Neural progenitor cell (in vitro differentiated cells): ENCODE measurements at regions not wholly inside any gene's neighbourhood (a gene's known extent, or its start where the extent isn't known, plus 50 kb on each side); places are given as distances from the start of the nearest gene placed in this dataset.
A peak's percentile ranks its signal among the peaks of the same experiment; 100 is the strongest.

Experiments
- DNase-seq: peaks from one replicate; pipeline ENCODE4 v3.0.0-alpha.2; 2016; ENCODE audit warnings: low spot score
- H2AFZ ChIP-seq: fragments of 200-600 bp; sonication (generic); replicated peaks from 2 replicates; pipeline ENCODE4 v1.6.1; 2016; ENCODE audit warnings: antibody characterized with exemption
- H3F3A ChIP-seq: fragments of 200-600 bp; sonication (generic); 2 replicates; pipeline ENCODE4 v1.6.1; 2016; ENCODE audit warnings: antibody characterized with exemption, low read depth
- H3K27ac ChIP-seq: fragments of 200-600 bp; sonication (generic); 2 replicates; pipeline ENCODE4 v1.5.1; 2016; ENCODE audit warnings: mild to moderate bottlenecking
- H3K27me3 ChIP-seq: fragments of 200-600 bp; sonication (generic); 2 replicates; pipeline ENCODE4 v1.6.1; 2016; ENCODE audit warnings: mild to moderate bottlenecking, moderate library complexity
- H3K36me3 ChIP-seq: fragments of 200-600 bp; sonication (generic); 2 replicates; pipeline ENCODE4 v1.5.1; 2016
- H3K4me1 ChIP-seq: fragments of 200-600 bp; sonication (generic); 2 replicates; pipeline ENCODE4 v1.6.1; 2016; ENCODE audit warnings: mixed run types
- H3K4me2 ChIP-seq: fragments of 200-600 bp; sonication (generic); 2 replicates; pipeline ENCODE4 v1.6.1; 2016
- H3K4me3 ChIP-seq: fragments of 200-600 bp; sonication (generic); 2 replicates; pipeline ENCODE4 v1.5.1; 2016
- H3K79me2 ChIP-seq: fragments of 200-600 bp; sonication (generic); 2 replicates; pipeline ENCODE4 v1.6.1; 2016; ENCODE audit warnings: low read depth
- H3K9ac ChIP-seq: fragments of 200-600 bp; sonication (generic); 2 replicates; pipeline ENCODE4 v1.6.1; 2016
- H3K9me3 ChIP-seq: fragments of 200-600 bp; sonication (generic); 2 replicates; pipeline ENCODE4 v1.5.1; 2016; ENCODE audit warnings: low read depth
- H4K20me1 ChIP-seq: fragments of 200-600 bp; sonication (generic); 2 replicates; pipeline ENCODE4 v1.6.1; 2016; ENCODE audit warnings: low read depth
- H3K27ac Mint-ChIP-seq: 3 replicates; pipeline ENCODE4 v1.8.0; 2021; ENCODE audit warnings: mixed read lengths
- H3K27me3 Mint-ChIP-seq: 2 replicates; pipeline ENCODE4 v1.8.0; 2022; ENCODE audit warnings: low read depth, mild to moderate bottlenecking, inconsistent platforms, moderate library complexity, mixed read lengths; ENCODE audit not compliant: insufficient read depth
- H3K36me3 Mint-ChIP-seq: 3 replicates; pipeline ENCODE4 v1.8.0; 2021; ENCODE audit warnings: mixed read lengths
- H3K4me1 Mint-ChIP-seq: 3 replicates; pipeline ENCODE4 v1.8.0; 2021; ENCODE audit warnings: mixed read lengths
- H3K4me3 Mint-ChIP-seq: 3 replicates; pipeline ENCODE4 v1.8.0; 2021; ENCODE audit warnings: mild to moderate bottlenecking, moderate library complexity, mixed read lengths
- H3K9me3 Mint-ChIP-seq: 3 replicates; pipeline ENCODE4 v1.8.0; 2020; ENCODE audit warnings: mixed read lengths
- EZH2 ChIP-seq: fragments of 200-600 bp; sonication (generic); IDR thresholded peaks from 2 replicates; pipeline ENCODE4 v1.6.1; 2017; ENCODE audit warnings: antibody characterized with exemption, mild to moderate bottlenecking, moderate library complexity
- EZH2phosphoT487 ChIP-seq: fragments of 200-600 bp; sonication (generic); IDR thresholded peaks from 2 replicates; pipeline ENCODE4 v1.6.1; 2017; ENCODE audit warnings: antibody characterized with exemption
- TF ChIP-seq, protein P1 (sequence below): fragments of 200-600 bp; sonication (generic); IDR thresholded peaks from 2 replicates; pipeline ENCODE4 v1.5.1; 2017; ENCODE audit warnings: antibody characterized with exemption, mild to moderate bottlenecking

DNA sequence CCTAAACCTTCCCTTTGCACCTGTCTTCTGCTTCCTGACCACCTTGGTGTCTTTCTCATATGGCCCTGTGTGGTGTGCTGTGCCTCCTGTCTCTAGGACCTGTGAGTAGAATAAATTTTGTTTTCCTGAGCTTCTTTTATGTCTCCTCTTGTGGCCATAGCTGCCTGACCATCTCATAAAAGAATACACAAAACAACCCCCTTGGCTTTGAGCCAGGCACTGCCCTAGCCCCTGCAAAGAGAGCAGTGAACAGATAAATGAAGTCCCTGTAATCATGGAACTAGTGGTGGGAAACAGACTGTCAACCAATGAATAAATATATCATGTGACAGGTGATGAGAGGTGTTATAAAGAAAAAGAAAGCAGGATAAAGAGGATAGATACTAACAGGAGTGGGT is 485.1 kb downstream of the CSNK1G3 start:
- no peak overlapping the region for H3K9ac ChIP-seq
- H3K27ac ChIP-seq = no peak overlapping the region
- no peaks in the 10 kb centered on the region for H3K36me3 Mint-ChIP-seq
- H3K9me3 Mint-ChIP-seq = peaks cover 6% of the 10 kb centered on the region
- H3F3A ChIP-seq = no peaks in the 10 kb centered on the region
- H4K20me1 ChIP-seq = no peaks in the 10 kb centered on the region
- H3K27me3 ChIP-seq = no peaks in the 10 kb centered on the region
- peak overlapping the region; percentile 43 for H3K27ac Mint-ChIP-seq
- peak overlapping the region; percentile 51 for H3K4me3 Mint-ChIP-seq
- TF ChIP-seq EZH2phosphoT487 (no peak), EZH2 (no peak)
- TF ChIP-seq, protein P1, sequence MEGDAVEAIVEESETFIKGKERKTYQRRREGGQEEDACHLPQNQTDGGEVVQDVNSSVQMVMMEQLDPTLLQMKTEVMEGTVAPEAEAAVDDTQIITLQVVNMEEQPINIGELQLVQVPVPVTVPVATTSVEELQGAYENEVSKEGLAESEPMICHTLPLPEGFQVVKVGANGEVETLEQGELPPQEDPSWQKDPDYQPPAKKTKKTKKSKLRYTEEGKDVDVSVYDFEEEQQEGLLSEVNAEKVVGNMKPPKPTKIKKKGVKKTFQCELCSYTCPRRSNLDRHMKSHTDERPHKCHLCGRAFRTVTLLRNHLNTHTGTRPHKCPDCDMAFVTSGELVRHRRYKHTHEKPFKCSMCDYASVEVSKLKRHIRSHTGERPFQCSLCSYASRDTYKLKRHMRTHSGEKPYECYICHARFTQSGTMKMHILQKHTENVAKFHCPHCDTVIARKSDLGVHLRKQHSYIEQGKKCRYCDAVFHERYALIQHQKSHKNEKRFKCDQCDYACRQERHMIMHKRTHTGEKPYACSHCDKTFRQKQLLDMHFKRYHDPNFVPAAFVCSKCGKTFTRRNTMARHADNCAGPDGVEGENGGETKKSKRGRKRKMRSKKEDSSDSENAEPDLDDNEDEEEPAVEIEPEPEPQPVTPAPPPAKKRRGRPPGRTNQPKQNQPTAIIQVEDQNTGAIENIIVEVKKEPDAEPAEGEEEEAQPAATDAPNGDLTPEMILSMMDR = no peak
- no peaks in the 10 kb centered on the region for H3K9me3 ChIP-seq
- H3K4me1 Mint-ChIP-seq = peaks cover 69% of the 10 kb centered on the region
- no peak overlapping the region for H3K4me3 ChIP-seq
- peaks cover 3% of the 10 kb centered on the region for H3K27me3 Mint-ChIP-seq
- no peaks in the 10 kb centered on the region for H3K79me2 ChIP-seq
- no peak overlapping the region for H2AFZ ChIP-seq
- DNase-seq = no peak
- no peak overlapping the region for H3K4me2 ChIP-seq
- H3K4me1 ChIP-seq = peaks cover 24% of the 10 kb centered on the region
- H3K36me3 ChIP-seq = no peaks in the 10 kb centered on the region

DNA sequence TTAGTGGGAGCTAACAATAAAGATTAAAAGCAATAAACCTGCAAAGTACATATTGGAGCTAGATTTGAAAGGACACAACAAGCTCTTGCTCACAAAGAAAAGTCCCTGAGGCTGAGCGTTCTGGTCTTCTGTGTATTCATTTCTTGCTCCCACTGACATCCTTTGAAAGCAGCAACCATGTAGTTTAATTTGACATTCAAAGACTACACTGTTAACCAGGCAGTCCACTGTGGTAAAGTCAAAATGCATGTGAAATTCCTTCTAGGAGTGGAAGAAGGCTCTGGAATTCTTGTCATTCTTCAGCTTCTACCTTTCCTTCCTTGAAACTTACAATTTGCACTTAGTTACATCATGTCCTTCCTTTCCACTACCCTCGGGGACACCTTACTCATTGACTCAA is 480.7 kb downstream of the CSNK1G3 start:
- Histone ChIP-seq H3K4me1 (peaks cover 9% of the 10 kb centered on the region), H3K36me3 (no peaks in the 10 kb centered on the region), H3K79me2 (no peaks in the 10 kb centered on the region), H3K9me3 (no peaks in the 10 kb centered on the region), H4K20me1 (no peaks in the 10 kb centered on the region), H3K9ac (no peak overlapping the region), H3K4me2 (no peak overlapping the region), H3K27me3 (no peaks in the 10 kb centered on the region), H3K4me3 (no peak overlapping the region), H3F3A (no peaks in the 10 kb centered on the region), H2AFZ (no peak overlapping the region), H3K27ac (no peak overlapping the region)
- DNase-seq = no peak
- H3K27ac Mint-ChIP-seq = no peak overlapping the region
- peaks cover 28% of the 10 kb centered on the region for H3K4me1 Mint-ChIP-seq
- H3K36me3 Mint-ChIP-seq = peaks cover 6% of the 10 kb centered on the region
- no peak overlapping the region for H3K4me3 Mint-ChIP-seq
- peaks cover 5% of the 10 kb centered on the region for H3K27me3 Mint-ChIP-seq
- TF ChIP-seq, protein P1 = no peak
- no peak for TF ChIP-seq EZH2
- no peak for TF ChIP-seq EZH2phosphoT487
- H3K9me3 Mint-ChIP-seq = peaks cover 17% of the 10 kb centered on the region

GRCh38 chr5:123987956-123988355 is 476.0 kb downstream of the CSNK1G3 start:
- H3K4me1 ChIP-seq = peaks cover 6% of the 10 kb centered on the region
- TF ChIP-seq EZH2phosphoT487 = no peak
- no peak for TF ChIP-seq EZH2
- TF ChIP-seq, protein P1 = no peak
- H3K79me2 ChIP-seq = no peaks in the 10 kb centered on the region
- DNase-seq = no peak
- H2AFZ ChIP-seq = no peak overlapping the region
- no peaks in the 10 kb centered on the region for H3K27me3 ChIP-seq
- H3K9me3 Mint-ChIP-seq = peaks cover 46% of the 10 kb centered on the region
- H3F3A ChIP-seq = no peaks in the 10 kb centered on the region
- H3K4me3 ChIP-seq = no peak overlapping the region
- H3K27ac ChIP-seq = no peak overlapping the region
- H3K9me3 ChIP-seq = no peaks in the 10 kb centered on the region
- H3K4me1 Mint-ChIP-seq = peaks cover 7% of the 10 kb centered on the region
- peaks cover 2% of the 10 kb centered on the region for H3K27me3 Mint-ChIP-seq
- H3K4me2 ChIP-seq = no peak overlapping the region
- H3K36me3 Mint-ChIP-seq = peaks cover 15% of the 10 kb centered on the region
- no peak overlapping the region for H3K4me3 Mint-ChIP-seq
- no peak overlapping the region for H3K9ac ChIP-seq
- no peak overlapping the region for H3K27ac Mint-ChIP-seq
- no peaks in the 10 kb centered on the region for H4K20me1 ChIP-seq
- H3K36me3 ChIP-seq = no peaks in the 10 kb centered on the region
